ENCODE measurements at regions not wholly inside any gene's neighbourhood (a gene's known extent, or its start where the extent isn't known, plus 50 kb on each side); places are given as distances from the start of the nearest gene placed in this dataset.

- Histone ChIP-seq H3K27me3 (replicated peaks; ENCODE audit: control insufficient read depth, insufficient read depth, low read length) (no peaks in the 10 kb centered on the region), H3K4me3 (ENCODE audit: low read length) (no peak overlapping the region), H3K9me3 (ENCODE audit: control insufficient read depth, low read length) (no peaks in the 10 kb centered on the region), H3K36me3 (ENCODE audit: control insufficient read depth, insufficient read depth, low read length, severe bottlenecking) (no peaks in the 10 kb centered on the region), H3K9ac (ENCODE audit: low read length) (no peak overlapping the region), H3K4me1 (ENCODE audit: control insufficient read depth, insufficient read depth, low read length) (peaks cover 12% of the 10 kb centered on the region)
- no peak for DNase-seq (ENCODE audit: low read depth)
These were observed 193.9 kb downstream of the RASSF9 start for GRCh38 chr12:85642288-85642687.

GRCh38 chr12:85642808-85643207 is 193.4 kb downstream of the RASSF9 start:
- H3K27me3 ChIP-seq (replicated peaks; ENCODE audit: control insufficient read depth, insufficient read depth, low read length) = no peaks in the 10 kb centered on the region
- H3K4me1 ChIP-seq (ENCODE audit: control insufficient read depth, insufficient read depth, low read length) = peaks cover 12% of the 10 kb centered on the region
- H3K9me3 ChIP-seq (ENCODE audit: control insufficient read depth, low read length) = no peaks in the 10 kb centered on the region
- DNase-seq (ENCODE audit: low read depth) = peak; percentile 88
- H3K4me3 ChIP-seq (ENCODE audit: low read length) = no peak overlapping the region
- H3K36me3 ChIP-seq (ENCODE audit: control insufficient read depth, insufficient read depth, low read length, severe bottlenecking) = no peaks in the 10 kb centered on the region
- no peak overlapping the region for H3K9ac ChIP-seq (ENCODE audit: low read length)

- no peak for DNase-seq (ENCODE audit: low read depth)
- Histone ChIP-seq H3K4me1 (ENCODE audit: control insufficient read depth, insufficient read depth, low read length) (peaks cover 11% of the 10 kb centered on the region), H3K27me3 (replicated peaks; ENCODE audit: control insufficient read depth, insufficient read depth, low read length) (no peaks in the 10 kb centered on the region)
These were observed 191.7 kb downstream of the RASSF9 start for GRCh38 chr12:85644508-85644907.

GRCh38 chr12:85653731-85654455 is 182.3 kb downstream of the RASSF9 start:
- H3K9me3 ChIP-seq (ENCODE audit: control insufficient read depth, low read length) = peaks cover 13% of the 10 kb centered on the region
- H3K9ac ChIP-seq (ENCODE audit: low read length) = no peak overlapping the region
- H3K4me1 ChIP-seq (ENCODE audit: control insufficient read depth, insufficient read depth, low read length) = no peaks in the 10 kb centered on the region
- H3K4me3 ChIP-seq (ENCODE audit: low read length) = no peak overlapping the region
- no peaks in the 10 kb centered on the region for H3K27me3 ChIP-seq (replicated peaks; ENCODE audit: control insufficient read depth, insufficient read depth, low read length)
- DNase-seq (ENCODE audit: low read depth) = no peak
- no peaks in the 10 kb centered on the region for H3K36me3 ChIP-seq (ENCODE audit: control insufficient read depth, insufficient read depth, low read length, severe bottlenecking)

More at GRCh38 chr12:85644508-85644907, 191.7 kb downstream of the RASSF9 start:
- no peak overlapping the region for H3K4me3 ChIP-seq (ENCODE audit: low read length)
- H3K36me3 ChIP-seq (ENCODE audit: control insufficient read depth, insufficient read depth, low read length, severe bottlenecking) = no peaks in the 10 kb centered on the region
- H3K9ac ChIP-seq (ENCODE audit: low read length) = no peak overlapping the region
- no peaks in the 10 kb centered on the region for H3K9me3 ChIP-seq (ENCODE audit: control insufficient read depth, low read length)

GRCh38 chr12:85654456-85654840 is 181.8 kb downstream of the RASSF9 start:
- Histone ChIP-seq H3K9me3 (ENCODE audit: control insufficient read depth, low read length) (peaks cover 13% of the 10 kb centered on the region), H3K27me3 (replicated peaks; ENCODE audit: control insufficient read depth, insufficient read depth, low read length) (no peaks in the 10 kb centered on the region), H3K4me3 (ENCODE audit: low read length) (no peak overlapping the region), H3K4me1 (ENCODE audit: control insufficient read depth, insufficient read depth, low read length) (no peaks in the 10 kb centered on the region), H3K9ac (ENCODE audit: low read length) (no peak overlapping the region), H3K36me3 (ENCODE audit: control insufficient read depth, insufficient read depth, low read length, severe bottlenecking) (no peaks in the 10 kb centered on the region)
- no peak for DNase-seq (ENCODE audit: low read depth)

GRCh38 chr12:85656561-85656960 is 179.6 kb downstream of the RASSF9 start:
- Histone ChIP-seq H3K4me3 (ENCODE audit: low read length) (no peak overlapping the region), H3K9me3 (ENCODE audit: control insufficient read depth, low read length) (peaks cover 10% of the 10 kb centered on the region), H3K36me3 (ENCODE audit: control insufficient read depth, insufficient read depth, low read length, severe bottlenecking) (no peaks in the 10 kb centered on the region), H3K27me3 (replicated peaks; ENCODE audit: control insufficient read depth, insufficient read depth, low read length) (no peaks in the 10 kb centered on the region), H3K4me1 (ENCODE audit: control insufficient read depth, insufficient read depth, low read length) (no peaks in the 10 kb centered on the region), H3K9ac (ENCODE audit: low read length) (no peak overlapping the region)
- DNase-seq (ENCODE audit: low read depth) = no peak

GRCh38 chr12:85657251-85657650 is 179.0 kb downstream of the RASSF9 start:
- Histone ChIP-seq H3K4me1 (ENCODE audit: control insufficient read depth, insufficient read depth, low read length) (no peaks in the 10 kb centered on the region), H3K27me3 (replicated peaks; ENCODE audit: control insufficient read depth, insufficient read depth, low read length) (no peaks in the 10 kb centered on the region), H3K36me3 (ENCODE audit: control insufficient read depth, insufficient read depth, low read length, severe bottlenecking) (no peaks in the 10 kb centered on the region), H3K9ac (ENCODE audit: low read length) (no peak overlapping the region), H3K9me3 (ENCODE audit: control insufficient read depth, low read length) (peaks cover 9% of the 10 kb centered on the region), H3K4me3 (ENCODE audit: low read length) (no peak overlapping the region)
- no peak for DNase-seq (ENCODE audit: low read depth)

GRCh38 chr12:85657836-85658630 is 178.2 kb downstream of the RASSF9 start:
- Histone ChIP-seq H3K4me3 (ENCODE audit: low read length) (no peak overlapping the region), H3K27me3 (replicated peaks; ENCODE audit: control insufficient read depth, insufficient read depth, low read length) (no peaks in the 10 kb centered on the region), H3K4me1 (ENCODE audit: control insufficient read depth, insufficient read depth, low read length) (no peaks in the 10 kb centered on the region), H3K9ac (ENCODE audit: low read length) (no peak overlapping the region), H3K9me3 (ENCODE audit: control insufficient read depth, low read length) (peaks cover 9% of the 10 kb centered on the region), H3K36me3 (ENCODE audit: control insufficient read depth, insufficient read depth, low read length, severe bottlenecking) (no peaks in the 10 kb centered on the region)
- DNase-seq (ENCODE audit: low read depth) = no peak

- Histone ChIP-seq H3K9me3 (ENCODE audit: control insufficient read depth, low read length) (peaks cover 9% of the 10 kb centered on the region), H3K27me3 (replicated peaks; ENCODE audit: control insufficient read depth, insufficient read depth, low read length) (no peaks in the 10 kb centered on the region), H3K4me3 (ENCODE audit: low read length) (no peak overlapping the region), H3K9ac (ENCODE audit: low read length) (no peak overlapping the region), H3K4me1 (ENCODE audit: control insufficient read depth, insufficient read depth, low read length) (no peaks in the 10 kb centered on the region), H3K36me3 (ENCODE audit: control insufficient read depth, insufficient read depth, low read length, severe bottlenecking) (no peaks in the 10 kb centered on the region)
- no peak for DNase-seq (ENCODE audit: low read depth)
These were observed 176.3 kb downstream of the RASSF9 start for GRCh38 chr12:85659754-85660530.

- Histone ChIP-seq H3K9ac (ENCODE audit: low read length) (no peak overlapping the region), H3K36me3 (ENCODE audit: control insufficient read depth, insufficient read depth, low read length, severe bottlenecking) (no peaks in the 10 kb centered on the region), H3K4me3 (ENCODE audit: low read length) (no peak overlapping the region), H3K4me1 (ENCODE audit: control insufficient read depth, insufficient read depth, low read length) (no peaks in the 10 kb centered on the region), H3K9me3 (ENCODE audit: control insufficient read depth, low read length) (peaks cover 9% of the 10 kb centered on the region), H3K27me3 (replicated peaks; ENCODE audit: control insufficient read depth, insufficient read depth, low read length) (no peaks in the 10 kb centered on the region)
- no peak for DNase-seq (ENCODE audit: low read depth)
These were observed 174.6 kb downstream of the RASSF9 start for GRCh38 chr12:85661461-85662206.
